ENCODE measurements at regions not wholly inside any gene's neighbourhood (a gene's known extent, or its start where the extent isn't known, plus 50 kb on each side); places are given as distances from the start of the nearest gene placed in this dataset.
A peak's percentile ranks its signal among the peaks of the same experiment; 100 is the strongest.

GRCh38 chr2:24409700-24410556 lies 49.6 kb upstream of the ITSN2 start:
- TF ChIP-seq CTCF (IDR thresholded peaks at IDR 0.05) (peak; percentile 74 to 86 (median 82)), POLR2A (IDR thresholded peaks at IDR 0.05) (no peak), POLR2AphosphoS5 (IDR thresholded peaks at IDR 0.05) (no peak), EP300 (IDR thresholded peaks at IDR 0.05) (no peak)

All from upper lobe of left lung (tissue), 4 donors.